A673 (cell line): ENCODE measurements at regions not wholly inside any gene's neighbourhood (a gene's known extent, or its start where the extent isn't known, plus 50 kb on each side); places are given as distances from the start of the nearest gene placed in this dataset.

Source experiments
- CTCF ChIP-seq: fragments of 300-800, 200-600 bp; sonication (generic); conservative IDR thresholded peaks from 2 replicates; pipeline ENCODE4 v1.5.1; 2017; ENCODE audit warnings: low read depth, mild to moderate bottlenecking, antibody characterized with exemption, low read length, moderate library complexity, mixed read lengths
- EZH2 ChIP-seq: fragments of 200-600 bp; sonication (generic); IDR thresholded peaks from 2 replicates; pipeline ENCODE4 v1.6.1; 2017; ENCODE audit warnings: borderline replicate concordance, low read depth, mild to moderate bottlenecking, mixed read lengths, antibody characterized with exemption, low read length; ENCODE audit not compliant: poor library complexity, severe bottlenecking

- TF ChIP-seq CTCF (no peak), EZH2 (no peak)
Observed at GRCh38 chr6:1063671-1064355, 248.1 kb upstream of the FOXQ1 start.
